ENCODE measurements at regions not wholly inside any gene's neighbourhood (a gene's known extent, or its start where the extent isn't known, plus 50 kb on each side); places are given as distances from the start of the nearest gene placed in this dataset.

- DNase-seq (ENCODE audit: low read depth) = no peak
- TF ChIP-seq CTCF (IDR thresholded peaks at IDR 0.05; ENCODE audit: insufficient read depth, low read length) = no peak
- no peak overlapping the region for H3K4me3 ChIP-seq (ENCODE audit: low read depth, low read length)
These were observed 474.2 kb downstream of the GBA3 start for GRCh38 chr4:23166919-23167318.

- DNase-seq (ENCODE audit: low read depth) = no peak
- no peak overlapping the region for H3K4me3 ChIP-seq (ENCODE audit: low read depth, low read length)
- TF ChIP-seq CTCF (IDR thresholded peaks at IDR 0.05; ENCODE audit: insufficient read depth, low read length) = no peak
These were observed 473.7 kb downstream of the GBA3 start for GRCh38 chr4:23166407-23166806.

- DNase-seq (ENCODE audit: low read depth) = no peak
- no peak for TF ChIP-seq CTCF (IDR thresholded peaks at IDR 0.05; ENCODE audit: insufficient read depth, low read length)
- H3K4me3 ChIP-seq (ENCODE audit: low read depth, low read length) = no peak overlapping the region
These were observed 472.9 kb downstream of the GBA3 start for GRCh38 chr4:23165669-23166068.

DNA sequence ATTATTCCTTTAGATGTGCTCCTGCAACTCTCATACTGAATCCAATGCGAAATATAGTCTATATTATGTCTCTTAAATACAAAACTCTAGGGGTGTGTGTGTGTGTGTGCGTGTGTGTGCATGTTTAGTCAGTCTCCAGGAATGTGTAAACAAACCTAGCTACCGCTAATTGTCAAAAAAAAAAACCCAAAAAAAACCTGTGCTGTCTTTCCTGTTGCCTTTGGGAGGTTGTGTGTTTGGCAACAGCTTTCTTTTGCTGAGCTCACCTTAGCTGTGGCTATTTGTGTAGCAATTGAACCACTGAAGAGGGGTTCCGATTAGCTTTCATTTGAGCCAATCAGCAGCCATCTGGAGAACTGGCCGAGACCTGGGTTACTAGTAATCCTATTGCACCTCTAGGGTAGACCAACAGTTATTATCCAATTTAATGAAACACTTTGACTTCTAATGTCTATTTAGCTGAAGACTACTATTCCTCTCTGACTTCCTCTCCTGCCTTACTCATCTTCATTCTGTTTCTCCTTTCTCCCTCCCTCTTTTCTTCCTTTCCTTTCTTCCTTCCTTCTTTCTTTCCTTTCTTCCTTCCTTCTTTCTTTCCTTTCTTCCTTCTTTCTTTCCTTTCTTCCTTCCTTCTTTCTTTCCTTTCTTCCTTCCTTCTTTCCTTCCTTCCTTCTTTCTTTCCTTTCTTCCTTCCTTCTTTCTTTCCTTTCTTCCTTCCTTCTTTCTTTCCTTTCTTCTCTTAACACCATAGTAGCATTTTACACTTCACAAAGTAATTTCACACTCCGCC, 471.1 kb downstream of the GBA3 start:
- TF ChIP-seq CTCF (IDR thresholded peaks at IDR 0.05; ENCODE audit: insufficient read depth, low read length) = no peak
- H3K4me3 ChIP-seq (ENCODE audit: low read depth, low read length) = no peak overlapping the region
- DNase-seq (ENCODE audit: low read depth) = no peak

DNA sequence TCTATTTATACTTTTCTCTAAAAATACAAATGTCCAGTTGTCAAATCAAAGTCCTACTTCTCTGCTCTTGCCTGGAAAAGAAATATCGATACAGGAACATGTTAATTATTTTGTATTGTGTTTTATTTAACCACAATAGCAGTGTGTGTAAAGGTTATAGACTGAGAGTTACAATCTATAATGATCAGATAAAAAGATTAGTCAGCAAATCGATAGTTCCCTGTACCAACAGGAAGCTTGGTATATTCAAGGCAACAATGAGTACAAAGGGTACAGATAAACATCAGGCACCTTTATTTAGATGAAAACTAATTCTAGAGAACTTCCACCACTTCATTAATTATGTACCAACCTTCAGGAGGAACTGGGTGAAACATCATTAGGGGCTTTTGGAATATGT, 469.5 kb downstream of the GBA3 start:
- no peak overlapping the region for H3K4me3 ChIP-seq (ENCODE audit: low read depth, low read length)
- TF ChIP-seq CTCF (IDR thresholded peaks at IDR 0.05; ENCODE audit: insufficient read depth, low read length) = no peak
- no peak for DNase-seq (ENCODE audit: low read depth)

- DNase-seq (ENCODE audit: low read depth) = no peak
- no peak for TF ChIP-seq CTCF (IDR thresholded peaks at IDR 0.05; ENCODE audit: insufficient read depth, low read length)
These were observed 469.1 kb downstream of the GBA3 start for GRCh38 chr4:23161787-23162186.

GRCh38 chr4:23153076-23153475, 460.3 kb downstream of the GBA3 start:
- DNase-seq (ENCODE audit: low read depth) = peak; percentile 8
- TF ChIP-seq CTCF (IDR thresholded peaks at IDR 0.05; ENCODE audit: insufficient read depth, low read length) = no peak
- no peak overlapping the region for H3K4me3 ChIP-seq (ENCODE audit: low read depth, low read length)

More at GRCh38 chr4:23161787-23162186, 469.1 kb downstream of the GBA3 start:
- H3K4me3 ChIP-seq (ENCODE audit: low read depth, low read length) = no peak overlapping the region
